ENCODE measurements at regions not wholly inside any gene's neighbourhood (a gene's known extent, or its start where the extent isn't known, plus 50 kb on each side); places are given as distances from the start of the nearest gene placed in this dataset.

DNA sequence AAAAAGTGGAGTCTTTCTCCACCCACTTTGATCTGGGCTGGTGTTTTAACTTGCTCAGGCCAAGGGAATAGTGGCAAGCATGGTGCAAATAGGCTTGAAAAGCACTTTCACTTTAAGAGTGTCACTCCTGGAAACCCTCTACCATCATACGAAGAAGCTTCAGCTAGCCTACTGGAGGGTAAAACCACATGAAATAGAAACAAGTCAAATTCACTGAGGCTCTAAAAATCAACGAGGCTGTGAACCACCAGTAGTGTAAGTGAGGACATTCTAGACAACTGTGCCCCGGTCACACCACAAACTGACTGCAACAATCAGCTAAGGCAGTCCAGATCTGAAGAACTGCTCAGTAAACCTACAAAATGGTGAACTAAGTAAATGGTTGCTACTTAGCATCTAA lies 2366.3 kb upstream of the C9orf72 start:
- H3K27me3 ChIP-seq: no peaks in the 10 kb centered on the region
- no peak overlapping the region for H3K27ac ChIP-seq
- no peaks in the 10 kb centered on the region for H3K4me1 ChIP-seq
- TF ChIP-seq POLR2A (IDR thresholded peaks at IDR 0.05): no peak
- TF ChIP-seq, protein P1, sequence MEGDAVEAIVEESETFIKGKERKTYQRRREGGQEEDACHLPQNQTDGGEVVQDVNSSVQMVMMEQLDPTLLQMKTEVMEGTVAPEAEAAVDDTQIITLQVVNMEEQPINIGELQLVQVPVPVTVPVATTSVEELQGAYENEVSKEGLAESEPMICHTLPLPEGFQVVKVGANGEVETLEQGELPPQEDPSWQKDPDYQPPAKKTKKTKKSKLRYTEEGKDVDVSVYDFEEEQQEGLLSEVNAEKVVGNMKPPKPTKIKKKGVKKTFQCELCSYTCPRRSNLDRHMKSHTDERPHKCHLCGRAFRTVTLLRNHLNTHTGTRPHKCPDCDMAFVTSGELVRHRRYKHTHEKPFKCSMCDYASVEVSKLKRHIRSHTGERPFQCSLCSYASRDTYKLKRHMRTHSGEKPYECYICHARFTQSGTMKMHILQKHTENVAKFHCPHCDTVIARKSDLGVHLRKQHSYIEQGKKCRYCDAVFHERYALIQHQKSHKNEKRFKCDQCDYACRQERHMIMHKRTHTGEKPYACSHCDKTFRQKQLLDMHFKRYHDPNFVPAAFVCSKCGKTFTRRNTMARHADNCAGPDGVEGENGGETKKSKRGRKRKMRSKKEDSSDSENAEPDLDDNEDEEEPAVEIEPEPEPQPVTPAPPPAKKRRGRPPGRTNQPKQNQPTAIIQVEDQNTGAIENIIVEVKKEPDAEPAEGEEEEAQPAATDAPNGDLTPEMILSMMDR (IDR thresholded peaks at IDR 0.05): no peak
- intact Hi-C loops (cut with DNase I): no loop called here
- no peaks in the 10 kb centered on the region for H3K9me3 ChIP-seq
- ATAC-seq (no peak), DNase-seq (no peak)
- WGBS (ENCODE audit: insufficient coverage, low coverage, low lambda C conversion rate, missing lambda C conversion rate): 49% methylated on average over 2 of the region's 3 CpGs
- no peak overlapping the region for H3K4me3 ChIP-seq
- H3K36me3 ChIP-seq: no peaks in the 10 kb centered on the region

DNA sequence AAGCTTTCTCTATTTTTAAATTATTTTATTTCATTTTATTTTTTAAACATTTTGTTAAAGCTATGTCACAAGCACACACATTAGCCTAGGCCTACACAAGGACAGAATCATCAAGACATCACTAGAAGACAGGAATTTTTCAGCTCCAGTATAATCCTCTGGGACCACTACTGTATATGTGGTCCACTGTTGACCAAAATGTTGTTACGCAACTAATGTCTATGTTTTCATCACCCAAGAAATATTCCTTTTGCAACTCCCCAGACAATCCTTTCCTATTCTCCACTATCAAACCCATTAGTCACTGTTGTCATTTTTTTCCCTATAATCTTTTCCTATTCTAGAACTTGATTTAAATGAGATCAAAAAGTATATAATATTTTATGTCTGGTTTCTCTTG lies 2371.7 kb upstream of the C9orf72 start:
- ATAC-seq (no peak), DNase-seq (no peak)
- H3K27ac ChIP-seq: no peak overlapping the region
- intact Hi-C loops (cut with DNase I): no loop called here
- H3K4me3 ChIP-seq: no peak overlapping the region
- H3K36me3 ChIP-seq: no peaks in the 10 kb centered on the region
- no peaks in the 10 kb centered on the region for H3K4me1 ChIP-seq
- no peak for TF ChIP-seq POLR2A (IDR thresholded peaks at IDR 0.05)
- TF ChIP-seq, protein P1 (IDR thresholded peaks at IDR 0.05): no peak
- H3K27me3 ChIP-seq: no peaks in the 10 kb centered on the region
- no peaks in the 10 kb centered on the region for H3K9me3 ChIP-seq
- WGBS (ENCODE audit: insufficient coverage, low coverage, low lambda C conversion rate, missing lambda C conversion rate): 73% methylated on average over 1 of the region's 1 CpG

DNA sequence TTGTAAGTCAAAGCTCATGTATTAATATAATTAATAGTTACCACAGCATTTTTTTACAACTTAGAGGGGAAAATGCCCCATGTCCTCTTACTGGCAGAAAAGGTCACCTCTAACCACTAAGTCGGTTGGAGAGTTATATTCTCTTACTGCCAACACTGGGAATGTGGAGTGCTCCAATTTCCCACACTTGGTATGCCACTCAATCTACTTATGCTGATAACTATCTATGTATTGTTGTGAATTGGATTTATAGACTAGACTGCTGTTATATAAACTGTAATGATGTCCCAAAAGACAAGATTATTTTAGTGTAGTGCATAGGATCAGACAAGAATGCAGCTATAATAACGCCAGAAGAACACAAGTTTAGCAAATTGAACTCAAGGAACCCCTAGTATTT lies 2385.2 kb upstream of the C9orf72 start:
- H3K9me3 ChIP-seq: no peaks in the 10 kb centered on the region
- intact Hi-C loops (cut with DNase I): no loop called here
- WGBS (ENCODE audit: insufficient coverage, low coverage, low lambda C conversion rate, missing lambda C conversion rate): 23% methylated on average over 2 of the region's 2 CpGs

DNA sequence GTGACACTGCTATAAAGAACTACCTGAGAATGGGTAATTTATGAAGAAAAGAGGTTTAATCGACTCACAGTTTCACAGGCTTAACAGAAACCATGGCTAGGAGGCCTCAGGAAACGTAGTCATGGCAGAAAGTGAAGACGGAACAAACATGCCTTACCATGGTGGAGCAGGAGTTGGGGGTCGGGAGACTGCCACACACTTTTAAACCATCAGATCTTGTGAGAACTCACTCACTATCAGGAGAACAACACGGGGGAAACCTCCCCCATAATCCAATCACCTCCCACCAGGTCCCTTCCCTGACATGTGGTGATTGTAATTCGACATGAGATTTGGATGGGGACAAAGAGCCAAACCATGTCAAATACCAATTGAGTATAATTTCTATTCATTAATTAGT lies 2392.6 kb upstream of the C9orf72 start:
- ATAC-seq: no peak
- WGBS (ENCODE audit: insufficient coverage, low coverage, low lambda C conversion rate, missing lambda C conversion rate): 46% methylated on average over 6 of the region's 6 CpGs

More for the DNA sequence above, 2385.2 kb upstream of the C9orf72 start:
- DNase-seq (no peak), ATAC-seq (no peak)
- TF ChIP-seq, protein P1 (IDR thresholded peaks at IDR 0.05): no peak
- no peak for TF ChIP-seq POLR2A (IDR thresholded peaks at IDR 0.05)
- Histone ChIP-seq H3K27ac (no peak overlapping the region), H3K36me3 (no peaks in the 10 kb centered on the region), H3K4me1 (no peaks in the 10 kb centered on the region), H3K4me3 (no peak overlapping the region), H3K27me3 (no peaks in the 10 kb centered on the region)

More for the DNA sequence above, 2392.6 kb upstream of the C9orf72 start:
- Histone ChIP-seq H3K36me3 (no peaks in the 10 kb centered on the region), H3K9me3 (no peaks in the 10 kb centered on the region), H3K4me1 (no peaks in the 10 kb centered on the region), H3K27ac (no peak overlapping the region), H3K4me3 (no peak overlapping the region), H3K27me3 (no peaks in the 10 kb centered on the region)
- intact Hi-C loops (cut with DNase I): no loop called here
- TF ChIP-seq, protein P1 (IDR thresholded peaks at IDR 0.05): no peak
- no peak for DNase-seq

Data from right lobe of liver (tissue), 6 donors.